ENCODE measurements at regions not wholly inside any gene's neighbourhood (a gene's known extent, or its start where the extent isn't known, plus 50 kb on each side); places are given as distances from the start of the nearest gene placed in this dataset.

DNA sequence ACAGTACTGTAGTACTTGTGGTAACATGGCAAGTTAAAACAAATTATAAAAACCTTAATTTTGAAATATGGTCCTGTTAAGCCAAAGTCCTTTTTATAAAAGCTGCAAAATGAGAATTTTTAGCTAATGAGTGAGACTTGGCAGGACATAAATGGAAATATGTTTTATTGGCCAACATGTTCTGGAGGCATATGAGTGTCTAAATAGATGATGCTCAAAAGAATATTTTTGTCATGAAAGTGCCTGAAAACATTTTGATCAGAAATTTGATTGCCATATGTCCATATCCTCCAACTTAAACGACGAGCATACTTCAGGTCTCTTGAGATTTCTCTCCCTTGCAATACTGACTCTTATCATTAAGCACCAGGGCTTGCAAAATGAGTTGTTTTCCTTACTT lies 972.6 kb downstream of the TMTC2 start:
- TF ChIP-seq, protein P1, sequence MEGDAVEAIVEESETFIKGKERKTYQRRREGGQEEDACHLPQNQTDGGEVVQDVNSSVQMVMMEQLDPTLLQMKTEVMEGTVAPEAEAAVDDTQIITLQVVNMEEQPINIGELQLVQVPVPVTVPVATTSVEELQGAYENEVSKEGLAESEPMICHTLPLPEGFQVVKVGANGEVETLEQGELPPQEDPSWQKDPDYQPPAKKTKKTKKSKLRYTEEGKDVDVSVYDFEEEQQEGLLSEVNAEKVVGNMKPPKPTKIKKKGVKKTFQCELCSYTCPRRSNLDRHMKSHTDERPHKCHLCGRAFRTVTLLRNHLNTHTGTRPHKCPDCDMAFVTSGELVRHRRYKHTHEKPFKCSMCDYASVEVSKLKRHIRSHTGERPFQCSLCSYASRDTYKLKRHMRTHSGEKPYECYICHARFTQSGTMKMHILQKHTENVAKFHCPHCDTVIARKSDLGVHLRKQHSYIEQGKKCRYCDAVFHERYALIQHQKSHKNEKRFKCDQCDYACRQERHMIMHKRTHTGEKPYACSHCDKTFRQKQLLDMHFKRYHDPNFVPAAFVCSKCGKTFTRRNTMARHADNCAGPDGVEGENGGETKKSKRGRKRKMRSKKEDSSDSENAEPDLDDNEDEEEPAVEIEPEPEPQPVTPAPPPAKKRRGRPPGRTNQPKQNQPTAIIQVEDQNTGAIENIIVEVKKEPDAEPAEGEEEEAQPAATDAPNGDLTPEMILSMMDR (conservative IDR thresholded peaks at IDR 0.05; ENCODE audit: low read depth, low read length) = no peak
- TF ChIP-seq CEBPB (IDR thresholded peaks at IDR 0.05; ENCODE audit: low read depth, low read length) (no peak), POLR2A (IDR thresholded peaks at IDR 0.05; ENCODE audit: low read depth, low read length) (no peak), SMC3 (IDR thresholded peaks at IDR 0.05; ENCODE audit: low read depth, low read length) (no peak), FOS (IDR thresholded peaks at IDR 0.05; ENCODE audit: low read depth, low read length) (no peak), NFE2L2 (IDR thresholded peaks at IDR 0.05; ENCODE audit: low read depth, low read length) (no peak)

Measured in IMR-90 (cell line).